HepG2 (cell line): ENCODE measurements at regions not wholly inside any gene's neighbourhood (a gene's known extent, or its start where the extent isn't known, plus 50 kb on each side); places are given as distances from the start of the nearest gene placed in this dataset.

Experiments
- ATAC-seq: fragments of 200-7000 bp; cut with Tn5 transposase; 3 replicates; pipeline ENCODE4 v1.9.1; 2020; ENCODE audit warnings: mild to moderate bottlenecking, moderate library complexity
- BruUV-seq: library from RNA; stranded (reverse); fragments of 400-500 nt; replicated peaks from 2 replicates; lab custom pipeline; 2021; lab: Mats Ljungman, UMichigan
- CTCF ChIA-PET: fragments of 300-600 bp; formaldehyde crosslinking; extraction: SDS; loops from one replicate; lab custom pipeline; 2021; ENCODE audit warnings: low total read pairs, inconsistent platforms, low intra/inter-chr PET ratio; lab: Yijun Ruan, JAX
- POLR2A ChIA-PET: fragments of 350-600 bp; sonication (Branson Sonifier 250); formaldehyde crosslinking; loops from one replicate; lab custom pipeline; 2020; ENCODE audit warnings: antibody characterized with exemption, inconsistent platforms; lab: Yijun Ruan, JAX
- DNase-seq: peaks from one replicate; pipeline ENCODE4 v3.0.0-alpha.2; 2015; ENCODE audit warnings: low spot score
- FAIRE-seq: peaks from 3 replicates; lab custom pipeline; 2011; peaks lifted over from hg19 to GRCh38; lab: Jason Lieb, UNC
- H2AFZ ChIP-seq: one replicate; pipeline ENCODE4 v1.6.1; 2011; ENCODE audit warnings: low read length, inconsistent platforms
- H3K27ac ChIP-seq: fragments of 300-600 bp; 3 replicates; pipeline ENCODE4 v1.8.0; 2011; ENCODE audit warnings: mixed run types, mild to moderate bottlenecking, mixed read lengths, low read length, inconsistent platforms; ENCODE audit not compliant: insufficient read depth; ENCODE audit errors: extremely low read length
- H3K27me3 ChIP-seq, 2 experiments: fragments of 200-600 bp in 1 of 2; 2 replicates in 1 of 2; 3 replicates in 1 of 2; pipeline versions ENCODE4 v1.6.0 to v1.8.0; 2011; ENCODE audit warnings: low read length in 2 of 2, mild to moderate bottlenecking in 2 of 2, moderate library complexity in 2 of 2, inconsistent platforms in 1 of 2; ENCODE audit not compliant: insufficient read depth in 2 of 2, control insufficient read depth in 1 of 2
- H3K36me3 ChIP-seq, 2 experiments: fragments of 200-600 bp in 1 of 2; replicated peaks in 1 of 2; 2 replicates in 1 of 2; 3 replicates in 1 of 2; pipeline versions ENCODE4 v1.5.1 to v1.8.0; 2011; ENCODE audit warnings: low read length in 2 of 2, inconsistent platforms in 1 of 2; ENCODE audit not compliant: insufficient read depth in 2 of 2, control insufficient read depth in 1 of 2
- H3K4me1 ChIP-seq: 2 replicates; pipeline ENCODE4 v1.5.1; 2012; ENCODE audit warnings: low read length, inconsistent platforms; ENCODE audit not compliant: insufficient read depth
- H3K4me2 ChIP-seq: 2 replicates; pipeline ENCODE4 v1.6.0; 2011; ENCODE audit warnings: low read depth, low read length, inconsistent platforms
- H3K4me3 ChIP-seq, 3 experiments: fragments of 200-600 bp in 1 of 3; sonication (generic), shearing (Covaris generic) in 1 of 3; replicated peaks in 1 of 3; 2 replicates each; pipeline ENCODE4 v1.5.1; 2011 to 2016; ENCODE audit warnings: low read length in 3 of 3, inconsistent platforms in 2 of 3, low read depth in 2 of 3, mild to moderate bottlenecking in 2 of 3, control low read depth in 1 of 3, mixed read lengths in 1 of 3; ENCODE audit not compliant: insufficient read depth in 1 of 3
- H3K79me2 ChIP-seq: one replicate; pipeline ENCODE4 v1.6.1; 2011; ENCODE audit warnings: low read length, inconsistent platforms; ENCODE audit not compliant: insufficient read depth
- H3K9ac ChIP-seq: 2 replicates; pipeline ENCODE4 v1.6.0; 2011; ENCODE audit warnings: mild to moderate bottlenecking, low read depth, low read length, inconsistent platforms; ENCODE audit not compliant: insufficient read depth
- H3K9me3 ChIP-seq: 2 replicates; pipeline ENCODE4 v1.5.1; 2012; ENCODE audit warnings: mild to moderate bottlenecking, low read length
- H4K20me1 ChIP-seq: 2 replicates; pipeline ENCODE4 v1.6.0; 2011; ENCODE audit warnings: inconsistent platforms, mild to moderate bottlenecking, low read length, moderate library complexity; ENCODE audit not compliant: insufficient read depth
- BORCS8-MEF2B ChIP-seq: sonication (generic); formaldehyde crosslinking; IDR thresholded peaks from 2 replicates; pipeline ENCODE4 v1.8.0; 2022; ENCODE audit warnings: mild to moderate bottlenecking, missing genetic modification reagents
- BRCA1 ChIP-seq: sonication (generic); formaldehyde crosslinking; IDR thresholded peaks from 2 replicates; pipeline ENCODE4 v1.4.0; 2020; ENCODE audit warnings: missing genetic modification reagents
- HDAC6 ChIP-seq: fragments of 200-600 bp; sonication (generic); IDR thresholded peaks from 2 replicates; pipeline ENCODE4 v1.7.0; 2017; ENCODE audit warnings: mild to moderate bottlenecking, antibody characterized with exemption, low read length, low read depth
- KAT7 ChIP-seq: IDR thresholded peaks from 2 replicates; pipeline ENCODE4 v1.6.1; 2018; ENCODE audit warnings: borderline replicate concordance, missing compliant biosample characterization
- KLF9 ChIP-seq: IDR thresholded peaks from 2 replicates; pipeline ENCODE4 v1.6.1; 2016; ENCODE audit warnings: low read depth
- MIER3 ChIP-seq: IDR thresholded peaks from 2 replicates; pipeline ENCODE4 v1.6.1; 2016; ENCODE audit warnings: missing compliant biosample characterization, borderline replicate concordance
- MTF2 ChIP-seq: sonication (generic); formaldehyde crosslinking; IDR thresholded peaks from 2 replicates; pipeline ENCODE4 v1.5.0; 2020; ENCODE audit warnings: missing genetic modification reagents, borderline replicate concordance
- SSRP1 ChIP-seq: IDR thresholded peaks from 2 replicates; pipeline ENCODE4 v1.6.1; 2016; ENCODE audit warnings: control low read depth
- ZNF121 ChIP-seq: sonication (generic); formaldehyde crosslinking; IDR thresholded peaks from 2 replicates; pipeline ENCODE4 v1.5.0; 2020; ENCODE audit warnings: mild to moderate bottlenecking, missing genetic modification reagents
- ZNF451 ChIP-seq: sonication (generic); formaldehyde crosslinking; IDR thresholded peaks from 2 replicates; pipeline ENCODE4 v1.5.0; 2020; ENCODE audit warnings: mild to moderate bottlenecking, missing genetic modification reagents
- ZNF460 ChIP-seq: sonication (generic); formaldehyde crosslinking; IDR thresholded peaks from 2 replicates; pipeline ENCODE4 v1.5.1; 2020; ENCODE audit warnings: missing genetic modification reagents, mild to moderate bottlenecking, borderline replicate concordance
- ZNF567 ChIP-seq: sonication (generic); formaldehyde crosslinking; IDR thresholded peaks from 2 replicates; pipeline ENCODE4 v1.8.1; 2023; ENCODE audit warnings: mild to moderate bottlenecking, missing genetic modification reagents, borderline replicate concordance
- ZNF572 ChIP-seq: sonication (generic); formaldehyde crosslinking; IDR thresholded peaks from 2 replicates; pipeline ENCODE4 v1.5.1; 2020; ENCODE audit warnings: mild to moderate bottlenecking, missing genetic modification reagents
- WGBS: methylation state at CpG from one replicate; pipeline ENCODE4 v1.1.6; 2017; ENCODE audit warnings: low lambda C conversion rate; 5-methylcytosine and 5-hydroxymethylcytosine counted together
- in situ Hi-C: cut with HindIII; loops from 2 replicates; pipeline ENCODE4 v1.10.0; 2017; ENCODE audit warnings: low pct_unique_long_range_greater_than_20kb; ENCODE audit not compliant: extremely low pct_ligation_motif_present
- intact Hi-C: fragments of 100-400 bp; cut with micrococcal nuclease; formaldehyde crosslinking; loops from one replicate; pipeline ENCODE4 v1.10.0; 2022; ENCODE audit not compliant: unreplicated experiment
- TF ChIP-seq, protein P1 (sequence below): sonication (generic); formaldehyde crosslinking; IDR thresholded peaks from 2 replicates; pipeline ENCODE4 v1.8.1; 2023; ENCODE audit warnings: missing genetic modification reagents, inconsistent platforms, borderline replicate concordance
- TF ChIP-seq, protein P2 (sequence below): sonication (generic); formaldehyde crosslinking; IDR thresholded peaks from 2 replicates; pipeline ENCODE4 v1.4.0; 2020; ENCODE audit warnings: missing genetic modification reagents, low read depth, mild to moderate bottlenecking, borderline replicate concordance
- TF ChIP-seq, protein P3 (sequence below): sonication (generic); formaldehyde crosslinking; IDR thresholded peaks from 2 replicates; pipeline ENCODE4 v1.4.0; 2020; ENCODE audit warnings: missing genetic modification reagents, borderline replicate concordance
- TF ChIP-seq, protein P4 (sequence below): sonication (generic); formaldehyde crosslinking; IDR thresholded peaks from 2 replicates; pipeline ENCODE4 v1.5.1; 2020; ENCODE audit warnings: missing genetic modification reagents, mild to moderate bottlenecking, borderline replicate concordance

DNA sequence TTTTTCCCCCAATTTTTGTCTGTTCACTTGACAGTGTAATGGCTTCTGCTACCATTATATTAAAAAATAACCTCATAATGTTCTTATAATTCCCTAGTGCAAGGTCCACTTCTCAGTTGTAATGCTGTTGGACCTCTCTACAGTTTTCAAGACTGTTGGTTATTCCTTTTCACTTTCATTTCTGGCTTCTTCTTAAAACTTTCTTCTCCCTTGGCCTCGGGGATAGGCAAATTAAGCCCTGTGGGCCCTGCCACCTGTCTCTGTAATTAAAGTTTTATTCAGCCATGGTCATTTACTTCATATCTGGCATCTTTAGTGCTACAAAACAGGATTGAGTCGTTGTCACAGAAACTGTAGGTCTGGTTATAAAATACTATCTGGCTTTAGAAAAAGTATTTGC, 313.5 kb downstream of the KLF12 start:
- Histone ChIP-seq H3K27me3 (no peaks in the 10 kb centered on the region), H3K79me2 (no peaks in the 10 kb centered on the region), H3K4me1 (no peaks in the 10 kb centered on the region), H4K20me1 (no peaks in the 10 kb centered on the region), H3K4me3 (no peak overlapping the region), H3K27ac (no peak overlapping the region), H2AFZ (no peak overlapping the region), H3K9me3 (no peaks in the 10 kb centered on the region), H3K36me3 (no peaks in the 10 kb centered on the region), H3K4me2 (no peak overlapping the region), H3K9ac (no peak overlapping the region)
- CTCF ChIA-PET = no interaction called here
- BruUV-seq = no TSS peak
- WGBS = 20% methylated on average over 2 of the region's 2 CpGs
- TF ChIP-seq, protein P1, sequence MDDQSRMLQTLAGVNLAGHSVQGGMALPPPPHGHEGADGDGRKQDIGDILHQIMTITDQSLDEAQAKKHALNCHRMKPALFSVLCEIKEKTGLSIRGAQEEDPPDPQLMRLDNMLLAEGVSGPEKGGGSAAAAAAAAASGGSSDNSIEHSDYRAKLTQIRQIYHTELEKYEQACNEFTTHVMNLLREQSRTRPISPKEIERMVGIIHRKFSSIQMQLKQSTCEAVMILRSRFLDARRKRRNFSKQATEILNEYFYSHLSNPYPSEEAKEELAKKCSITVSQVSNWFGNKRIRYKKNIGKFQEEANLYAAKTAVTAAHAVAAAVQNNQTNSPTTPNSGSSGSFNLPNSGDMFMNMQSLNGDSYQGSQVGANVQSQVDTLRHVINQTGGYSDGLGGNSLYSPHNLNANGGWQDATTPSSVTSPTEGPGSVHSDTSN (CRISPR knock-in tag) = no peak
- no peak for TF ChIP-seq ZNF460 (CRISPR knock-in tag)
- no peak for TF ChIP-seq BRCA1 (CRISPR knock-in tag)
- TF ChIP-seq HDAC6 = no peak
- TF ChIP-seq ZNF451 (CRISPR knock-in tag) = no peak
- no peak for TF ChIP-seq ZNF567 (CRISPR knock-in tag)
- TF ChIP-seq ZNF572 (CRISPR knock-in tag) = no peak
- TF ChIP-seq, protein P2, sequence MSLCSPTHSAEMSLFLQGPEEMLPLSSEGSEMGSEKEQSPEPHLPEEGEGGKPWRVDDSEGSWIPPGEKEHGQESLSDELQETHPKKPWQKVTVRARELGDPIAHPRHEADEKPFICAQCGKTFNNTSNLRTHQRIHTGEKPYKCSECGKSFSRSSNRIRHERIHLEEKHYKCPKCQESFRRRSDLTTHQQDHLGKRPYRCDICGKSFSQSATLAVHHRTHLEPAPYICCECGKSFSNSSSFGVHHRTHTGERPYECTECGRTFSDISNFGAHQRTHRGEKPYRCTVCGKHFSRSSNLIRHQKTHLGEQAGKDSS (CRISPR knock-in tag) = no peak
- no peak for TF ChIP-seq KAT7
- TF ChIP-seq SSRP1 (CRISPR knock-in tag) = no peak
- no peak for TF ChIP-seq KLF9
- no peak for TF ChIP-seq ZNF121 (CRISPR knock-in tag)
- no peak for TF ChIP-seq MIER3 (CRISPR knock-in tag)
- no peak for TF ChIP-seq BORCS8-MEF2B
- TF ChIP-seq MTF2 = no peak
- TF ChIP-seq, protein P3, sequence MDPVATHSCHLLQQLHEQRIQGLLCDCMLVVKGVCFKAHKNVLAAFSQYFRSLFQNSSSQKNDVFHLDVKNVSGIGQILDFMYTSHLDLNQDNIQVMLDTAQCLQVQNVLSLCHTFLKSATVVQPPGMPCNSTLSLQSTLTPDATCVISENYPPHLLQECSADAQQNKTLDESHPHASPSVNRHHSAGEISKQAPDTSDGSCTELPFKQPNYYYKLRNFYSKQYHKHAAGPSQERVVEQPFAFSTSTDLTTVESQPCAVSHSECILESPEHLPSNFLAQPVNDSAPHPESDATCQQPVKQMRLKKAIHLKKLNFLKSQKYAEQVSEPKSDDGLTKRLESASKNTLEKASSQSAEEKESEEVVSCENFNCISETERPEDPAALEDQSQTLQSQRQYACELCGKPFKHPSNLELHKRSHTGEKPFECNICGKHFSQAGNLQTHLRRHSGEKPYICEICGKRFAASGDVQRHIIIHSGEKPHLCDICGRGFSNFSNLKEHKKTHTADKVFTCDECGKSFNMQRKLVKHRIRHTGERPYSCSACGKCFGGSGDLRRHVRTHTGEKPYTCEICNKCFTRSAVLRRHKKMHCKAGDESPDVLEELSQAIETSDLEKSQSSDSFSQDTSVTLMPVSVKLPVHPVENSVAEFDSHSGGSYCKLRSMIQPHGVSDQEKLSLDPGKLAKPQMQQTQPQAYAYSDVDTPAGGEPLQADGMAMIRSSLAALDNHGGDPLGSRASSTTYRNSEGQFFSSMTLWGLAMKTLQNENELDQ (CRISPR knock-in tag) = no peak
- TF ChIP-seq, protein P4, sequence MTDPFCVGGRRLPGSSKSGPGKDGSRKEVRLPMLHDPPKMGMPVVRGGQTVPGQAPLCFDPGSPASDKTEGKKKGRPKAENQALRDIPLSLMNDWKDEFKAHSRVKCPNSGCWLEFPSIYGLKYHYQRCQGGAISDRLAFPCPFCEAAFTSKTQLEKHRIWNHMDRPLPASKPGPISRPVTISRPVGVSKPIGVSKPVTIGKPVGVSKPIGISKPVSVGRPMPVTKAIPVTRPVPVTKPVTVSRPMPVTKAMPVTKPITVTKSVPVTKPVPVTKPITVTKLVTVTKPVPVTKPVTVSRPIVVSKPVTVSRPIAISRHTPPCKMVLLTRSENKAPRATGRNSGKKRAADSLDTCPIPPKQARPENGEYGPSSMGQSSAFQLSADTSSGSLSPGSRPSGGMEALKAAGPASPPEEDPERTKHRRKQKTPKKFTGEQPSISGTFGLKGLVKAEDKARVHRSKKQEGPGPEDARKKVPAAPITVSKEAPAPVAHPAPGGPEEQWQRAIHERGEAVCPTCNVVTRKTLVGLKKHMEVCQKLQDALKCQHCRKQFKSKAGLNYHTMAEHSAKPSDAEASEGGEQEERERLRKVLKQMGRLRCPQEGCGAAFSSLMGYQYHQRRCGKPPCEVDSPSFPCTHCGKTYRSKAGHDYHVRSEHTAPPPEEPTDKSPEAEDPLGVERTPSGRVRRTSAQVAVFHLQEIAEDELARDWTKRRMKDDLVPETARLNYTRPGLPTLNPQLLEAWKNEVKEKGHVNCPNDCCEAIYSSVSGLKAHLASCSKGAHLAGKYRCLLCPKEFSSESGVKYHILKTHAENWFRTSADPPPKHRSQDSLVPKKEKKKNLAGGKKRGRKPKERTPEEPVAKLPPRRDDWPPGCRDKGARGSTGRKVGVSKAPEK (CRISPR knock-in tag) = no peak
- ATAC-seq (no peak), DNase-seq (no peak), FAIRE-seq (no peak)
- POLR2A ChIA-PET = no interaction called here
- in situ Hi-C loops (no loop called here), intact Hi-C loops (no loop called here)
